ENCODE measurements at regions not wholly inside any gene's neighbourhood (a gene's known extent, or its start where the extent isn't known, plus 50 kb on each side); places are given as distances from the start of the nearest gene placed in this dataset.

DNA sequence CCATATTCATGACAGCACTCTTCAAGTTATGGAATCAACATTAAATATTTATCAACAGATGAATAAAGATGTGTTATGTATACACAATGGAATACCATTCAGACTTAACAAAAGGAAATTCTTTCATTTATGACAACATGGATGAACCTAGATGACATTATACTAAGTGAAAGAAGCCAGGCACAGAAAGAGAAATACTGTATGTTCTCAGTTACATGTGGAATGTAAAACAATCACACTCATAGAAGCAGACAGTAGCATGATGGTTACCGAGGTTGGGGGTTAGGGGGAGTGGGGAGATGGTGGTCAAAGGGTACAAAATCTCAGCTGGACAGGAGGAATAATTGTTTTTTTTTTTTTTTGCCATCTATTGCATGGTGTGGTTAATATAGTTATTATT lies 431.9 kb downstream of the DMAC1 start:
- TF ChIP-seq, protein P1, sequence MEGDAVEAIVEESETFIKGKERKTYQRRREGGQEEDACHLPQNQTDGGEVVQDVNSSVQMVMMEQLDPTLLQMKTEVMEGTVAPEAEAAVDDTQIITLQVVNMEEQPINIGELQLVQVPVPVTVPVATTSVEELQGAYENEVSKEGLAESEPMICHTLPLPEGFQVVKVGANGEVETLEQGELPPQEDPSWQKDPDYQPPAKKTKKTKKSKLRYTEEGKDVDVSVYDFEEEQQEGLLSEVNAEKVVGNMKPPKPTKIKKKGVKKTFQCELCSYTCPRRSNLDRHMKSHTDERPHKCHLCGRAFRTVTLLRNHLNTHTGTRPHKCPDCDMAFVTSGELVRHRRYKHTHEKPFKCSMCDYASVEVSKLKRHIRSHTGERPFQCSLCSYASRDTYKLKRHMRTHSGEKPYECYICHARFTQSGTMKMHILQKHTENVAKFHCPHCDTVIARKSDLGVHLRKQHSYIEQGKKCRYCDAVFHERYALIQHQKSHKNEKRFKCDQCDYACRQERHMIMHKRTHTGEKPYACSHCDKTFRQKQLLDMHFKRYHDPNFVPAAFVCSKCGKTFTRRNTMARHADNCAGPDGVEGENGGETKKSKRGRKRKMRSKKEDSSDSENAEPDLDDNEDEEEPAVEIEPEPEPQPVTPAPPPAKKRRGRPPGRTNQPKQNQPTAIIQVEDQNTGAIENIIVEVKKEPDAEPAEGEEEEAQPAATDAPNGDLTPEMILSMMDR (conservative IDR thresholded peaks at IDR 0.05; ENCODE audit: low read length): no peak
- TF ChIP-seq EZH2phosphoT487 (IDR thresholded peaks at IDR 0.05; ENCODE audit: borderline replicate concordance, low read depth, low read length): no peak
